OCI-LY3 (cell line): ENCODE measurements at regions not wholly inside any gene's neighbourhood (a gene's known extent, or its start where the extent isn't known, plus 50 kb on each side); places are given as distances from the start of the nearest gene placed in this dataset.
"Not testable (repeated sequence)": the region's sequence is repeated elsewhere in the genome, so short reads cannot be mapped to it uniquely, and the experiment has no call there.

Experiments used
- H2AFZ ChIP-seq: fragments of 200-600, 300-600 bp; shearing (Covaris generic); 2 replicates; pipeline ENCODE4 v1.6.0; 2014; ENCODE audit warnings: antibody characterized with exemption, low read depth, low read length
- H3K27ac ChIP-seq: fragments of 200-600, 300-600 bp; sonication (generic); 2 replicates; pipeline ENCODE4 v1.5.1; 2014; ENCODE audit warnings: mild to moderate bottlenecking, low read length, moderate library complexity, mixed read lengths
- H3K27me3 ChIP-seq: fragments of 200-600, 300-600 bp; sonication (generic); 2 replicates; pipeline ENCODE4 v1.6.1; 2014; ENCODE audit warnings: low read depth, low read length, mixed read lengths
- H3K36me3 ChIP-seq: fragments of 200-600, 300-600 bp; sonication (generic); replicated peaks from 2 replicates; pipeline ENCODE3; 2014; ENCODE audit warnings: low read depth, low read length, mixed read lengths
- H3K4me1 ChIP-seq: fragments of 300-600, 200-600 bp; sonication (generic); 2 replicates; pipeline ENCODE4 v1.6.1; 2014; ENCODE audit warnings: low read length, mixed read lengths
- H3K4me2 ChIP-seq: fragments of 200-600, 300-600 bp; sonication (generic); 2 replicates; pipeline ENCODE4 v1.6.1; 2014; ENCODE audit warnings: low read length, mixed read lengths
- H3K4me3 ChIP-seq: fragments of 300-600, 200-600 bp; sonication (generic); 2 replicates; pipeline ENCODE4 v1.5.1; 2014; ENCODE audit warnings: antibody characterized with exemption, mild to moderate bottlenecking, low read length, moderate library complexity
- H3K79me2 ChIP-seq: fragments of 300-600, 200-600 bp; shearing (Covaris generic); 2 replicates; pipeline ENCODE4 v1.6.1; 2014; ENCODE audit warnings: mild to moderate bottlenecking, low read length, mixed read lengths
- H3K9ac ChIP-seq: fragments of 300-600, 200-600 bp; shearing (Covaris generic); 2 replicates; pipeline ENCODE4 v1.6.0; 2014; ENCODE audit warnings: mild to moderate bottlenecking, low read length, moderate library complexity
- H3K9me3 ChIP-seq: fragments of 200-600, 300-600 bp; shearing (Covaris generic); 2 replicates; pipeline ENCODE4 v1.6.1; 2014; ENCODE audit warnings: low read length, mixed read lengths; ENCODE audit not compliant: insufficient read depth
- H4K20me1 ChIP-seq: fragments of 200-600, 300-600 bp; sonication (generic); 2 replicates; pipeline ENCODE4 v1.6.1; 2016; ENCODE audit warnings: low read length, mixed read lengths; ENCODE audit not compliant: insufficient read depth

GRCh38 chr15:101970605-101971004 is 158.6 kb downstream of the OR4F15 start:
- H3K4me3 ChIP-seq, H3K4me1 ChIP-seq, H3K27ac ChIP-seq, H3K9me3 ChIP-seq, H2AFZ ChIP-seq, H3K9ac ChIP-seq, H3K27me3 ChIP-seq, H3K79me2 ChIP-seq, H3K4me2 ChIP-seq, H3K36me3 ChIP-seq, H4K20me1 ChIP-seq: not testable (repeated sequence)

GRCh38 chr15:101977281-101977680 is 165.3 kb downstream of the OR4F15 start:
- not testable (repeated sequence) for H3K79me2 ChIP-seq, H3K9me3 ChIP-seq, H2AFZ ChIP-seq, H3K4me1 ChIP-seq, H3K36me3 ChIP-seq, H3K9ac ChIP-seq, H3K4me3 ChIP-seq, H3K27ac ChIP-seq, H4K20me1 ChIP-seq, H3K27me3 ChIP-seq, H3K4me2 ChIP-seq

GRCh38 chr15:101980206-101980910 is 168.4 kb downstream of the OR4F15 start:
- not testable (repeated sequence) for H3K27ac ChIP-seq

More at GRCh38 chr15:101980206-101980910, 168.4 kb downstream of the OR4F15 start:
- H4K20me1 ChIP-seq, H2AFZ ChIP-seq, H3K36me3 ChIP-seq, H3K79me2 ChIP-seq, H3K4me2 ChIP-seq, H3K9me3 ChIP-seq, H3K4me1 ChIP-seq, H3K9ac ChIP-seq, H3K4me3 ChIP-seq, H3K27me3 ChIP-seq: not testable (repeated sequence)
